HEK293T (cell line): ENCODE measurements at regions not wholly inside any gene's neighbourhood (a gene's known extent, or its start where the extent isn't known, plus 50 kb on each side); places are given as distances from the start of the nearest gene placed in this dataset.

ENCODE experiments used
- CTCF ChIA-PET: fragments of 350-600 bp; formaldehyde crosslinking; extraction: SDS; loops from one replicate; lab custom pipeline; 2021; ENCODE audit warnings: antibody characterized with exemption, inconsistent platforms; lab: Yijun Ruan, JAX
- POLR2A ChIA-PET: fragments of 350-600 bp; formaldehyde crosslinking; extraction: SDS; loops from one replicate; lab custom pipeline; 2020; ENCODE audit warnings: antibody characterized with exemption, inconsistent platforms; lab: Yijun Ruan, JAX
- DNase-seq: peaks from one replicate; pipeline ENCODE4 v3.0.0; 2012; ENCODE audit warnings: mixed read lengths; ENCODE audit errors: extremely low spot score
- ARNT ChIP-seq: fragments of 450-650 bp; IDR thresholded peaks from 2 replicates; pipeline ENCODE4 v1.6.1; 2017; ENCODE audit warnings: mild to moderate bottlenecking
- BHLHE40 ChIP-seq: fragments of 450-650 bp; IDR thresholded peaks from 2 replicates; pipeline ENCODE4 v1.6.1; 2016; ENCODE audit warnings: mild to moderate bottlenecking, moderate library complexity, borderline replicate concordance
- CTBP1 ChIP-seq: fragments of 450-650 bp; IDR thresholded peaks from 2 replicates; pipeline ENCODE4 v1.6.1; 2016; ENCODE audit warnings: borderline replicate concordance
- ELF4 ChIP-seq: fragments of 450-650 bp; IDR thresholded peaks from 2 replicates; pipeline ENCODE4 v1.6.1; 2017; ENCODE audit warnings: antibody characterized with exemption
- FOXA1 ChIP-seq: fragments of 450-650 bp; IDR thresholded peaks from 2 replicates; pipeline ENCODE4 v1.6.1; 2016; ENCODE audit warnings: mild to moderate bottlenecking
- FOXK2 ChIP-seq: fragments of 450-650 bp; IDR thresholded peaks from 2 replicates; pipeline ENCODE4 v1.6.1; 2016; ENCODE audit warnings: mild to moderate bottlenecking
- FOXM1 ChIP-seq: fragments of 450-650 bp; IDR thresholded peaks from 2 replicates; pipeline ENCODE4 v1.6.1; 2017; ENCODE audit warnings: mild to moderate bottlenecking, borderline replicate concordance
- HDGF ChIP-seq: fragments of 450-650 bp; IDR thresholded peaks from 2 replicates; pipeline ENCODE4 v1.6.1; 2017; ENCODE audit warnings: antibody characterized with exemption, borderline replicate concordance
- L3MBTL2 ChIP-seq: fragments of 450-650 bp; conservative IDR thresholded peaks from 2 replicates; pipeline ENCODE4 v1.6.1; 2016; ENCODE audit warnings: mild to moderate bottlenecking
- LEF1 ChIP-seq: fragments of 450-650 bp; IDR thresholded peaks from 2 replicates; pipeline ENCODE4 v1.6.1; 2017; ENCODE audit warnings: mild to moderate bottlenecking, borderline replicate concordance
- NFRKB ChIP-seq: fragments of 450-650 bp; IDR thresholded peaks from 2 replicates; pipeline ENCODE4 v1.6.1; 2016; ENCODE audit warnings: mild to moderate bottlenecking, moderate library complexity
- SP1 ChIP-seq: fragments of 450-650 bp; IDR thresholded peaks from 2 replicates; pipeline ENCODE4 v1.6.1; 2017
- SUZ12 ChIP-seq: fragments of 450-650 bp; IDR thresholded peaks from 2 replicates; pipeline ENCODE4 v1.6.1; 2016; ENCODE audit warnings: mild to moderate bottlenecking
- TARDBP ChIP-seq: fragments of 450-650 bp; IDR thresholded peaks from 2 replicates; pipeline ENCODE4 v1.6.1; 2016
- ZNF384 ChIP-seq: fragments of 450-650 bp; IDR thresholded peaks from 2 replicates; pipeline ENCODE4 v1.6.1; 2016
- TF ChIP-seq, protein P1 (sequence below): fragments of 450-650 bp; IDR thresholded peaks from 2 replicates; pipeline ENCODE4 v1.6.1; 2016

DNA sequence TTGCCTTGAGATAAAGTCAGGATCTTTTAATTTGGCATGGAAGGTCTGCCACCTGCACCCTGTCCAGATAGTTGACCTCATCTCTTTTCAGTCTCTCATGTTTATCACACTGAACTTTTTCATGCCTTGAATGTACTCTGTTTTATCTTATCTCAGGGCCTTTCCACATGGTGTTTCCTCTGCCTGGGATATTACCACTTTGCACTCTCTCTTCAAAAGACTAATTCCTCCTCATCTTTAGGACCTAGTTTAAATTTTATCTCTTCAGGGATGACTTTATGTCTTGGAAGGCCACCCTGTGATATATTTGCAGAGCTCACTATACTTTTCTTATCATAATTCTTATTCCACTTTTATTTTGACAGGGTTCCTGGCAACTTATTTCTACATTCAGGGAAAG, 150.0 kb downstream of the DNAJB9 start:
- ChIA-PET CTCF (no interaction called here), POLR2A (no interaction called here)
- no peak for DNase-seq
- TF ChIP-seq LEF1 (no peak), ARNT (no peak), FOXA1 (no peak), SP1 (no peak), ZNF384 (no peak), BHLHE40 (no peak), CTBP1 (no peak)

DNA sequence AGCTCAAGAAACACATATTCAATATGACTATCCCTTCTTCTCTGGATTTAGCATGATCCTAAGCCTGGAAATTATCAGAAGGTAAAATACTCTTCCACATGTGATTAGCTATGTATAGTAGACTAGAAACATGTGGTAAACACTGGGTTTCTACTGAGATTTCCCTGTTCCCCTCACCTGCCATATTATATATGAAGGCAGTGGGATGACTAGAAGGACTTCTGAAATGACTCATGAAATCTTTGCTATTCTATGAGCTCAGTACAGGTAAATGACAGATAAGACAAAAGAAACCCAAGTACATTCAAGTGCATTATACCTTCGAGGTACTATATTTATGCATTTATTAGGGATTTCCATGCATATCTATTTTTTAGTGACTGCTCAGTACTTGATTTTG, 152.9 kb downstream of the DNAJB9 start:
- ChIA-PET POLR2A (no interaction called here), CTCF (no interaction called here)
- no peak for DNase-seq
- TF ChIP-seq ARNT (no peak), TARDBP (no peak), FOXA1 (no peak), FOXM1 (no peak), L3MBTL2 (no peak), SP1 (no peak), ZNF384 (no peak), BHLHE40 (no peak), HDGF (no peak), FOXK2 (no peak), CTBP1 (no peak), LEF1 (no peak), NFRKB (no peak), SUZ12 (no peak), ELF4 (no peak)
- TF ChIP-seq, protein P1, sequence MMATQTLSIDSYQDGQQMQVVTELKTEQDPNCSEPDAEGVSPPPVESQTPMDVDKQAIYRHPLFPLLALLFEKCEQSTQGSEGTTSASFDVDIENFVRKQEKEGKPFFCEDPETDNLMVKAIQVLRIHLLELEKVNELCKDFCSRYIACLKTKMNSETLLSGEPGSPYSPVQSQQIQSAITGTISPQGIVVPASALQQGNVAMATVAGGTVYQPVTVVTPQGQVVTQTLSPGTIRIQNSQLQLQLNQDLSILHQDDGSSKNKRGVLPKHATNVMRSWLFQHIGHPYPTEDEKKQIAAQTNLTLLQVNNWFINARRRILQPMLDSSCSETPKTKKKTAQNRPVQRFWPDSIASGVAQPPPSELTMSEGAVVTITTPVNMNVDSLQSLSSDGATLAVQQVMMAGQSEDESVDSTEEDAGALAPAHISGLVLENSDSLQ, result no peak

DNA sequence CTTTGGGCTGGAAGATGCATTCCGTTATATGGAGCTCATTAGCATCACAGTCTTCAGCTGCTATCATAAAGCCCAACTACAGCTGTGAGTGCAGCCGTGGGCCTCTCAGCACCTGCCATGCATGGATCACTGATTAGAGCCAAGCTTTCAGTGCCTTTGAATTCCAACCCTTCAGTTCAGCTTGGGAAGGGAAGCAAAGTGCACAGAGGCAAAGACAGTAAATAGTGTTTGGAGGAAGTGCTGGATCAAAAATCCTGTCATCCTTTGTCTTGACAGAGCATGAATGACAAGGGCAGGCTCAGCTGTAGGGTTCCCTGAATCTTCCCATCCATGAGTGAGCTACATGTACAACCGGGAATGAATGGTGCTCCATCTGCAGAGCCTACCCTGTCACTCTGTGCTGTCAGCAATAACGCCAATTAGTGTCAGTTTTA, 153.7 kb downstream of the DNAJB9 start:
- no peak for DNase-seq
- ChIA-PET CTCF (no interaction called here), POLR2A (no interaction called here)
- TF ChIP-seq LEF1 (no peak), ZNF384 (no peak), L3MBTL2 (no peak), SP1 (no peak), FOXM1 (no peak), FOXA1 (no peak), BHLHE40 (no peak), ARNT (no peak), TARDBP (no peak), HDGF (no peak), FOXK2 (no peak), SUZ12 (no peak), ELF4 (no peak), CTBP1 (no peak), NFRKB (no peak)
- TF ChIP-seq, protein P1, result no peak

DNA sequence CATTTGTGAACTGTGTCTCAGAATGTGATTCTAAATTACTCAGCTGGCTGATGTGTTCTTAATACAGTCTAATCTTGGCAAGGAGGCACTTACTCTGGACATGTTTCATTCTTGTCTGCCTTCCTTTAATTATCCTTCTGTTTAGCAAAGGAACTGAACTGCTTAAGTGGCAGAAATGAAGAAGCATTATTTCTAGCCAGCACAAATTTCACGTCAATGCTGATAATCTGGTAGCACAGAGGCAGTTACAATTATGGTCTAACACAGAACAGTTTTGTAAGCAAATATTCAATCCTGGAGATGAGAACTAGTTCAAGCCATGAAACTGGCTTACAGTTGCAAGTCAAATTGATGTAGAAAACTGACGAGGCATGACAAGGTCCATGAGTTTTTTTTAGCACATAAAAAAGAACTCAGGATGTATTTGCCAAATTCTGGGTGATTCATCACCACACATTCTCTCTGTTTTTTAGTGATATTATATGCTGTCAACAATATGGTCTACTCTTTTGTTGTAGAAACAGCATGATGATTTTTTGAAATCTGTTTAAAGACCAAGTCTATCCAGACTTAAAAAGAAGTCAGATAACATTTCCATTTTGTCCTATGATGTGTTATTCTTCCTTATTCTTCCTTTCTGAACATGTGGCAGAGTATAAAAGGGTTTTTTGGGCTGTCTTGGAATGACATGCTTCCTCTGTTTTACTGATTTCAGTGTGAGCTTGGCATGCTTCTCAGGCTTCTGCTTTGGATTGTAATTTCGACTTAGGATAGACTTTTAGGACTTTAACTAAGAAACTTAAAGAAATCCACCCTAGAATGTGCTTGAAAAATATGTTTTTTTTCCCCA, 154.8 kb downstream of the DNAJB9 start:
- CTCF ChIA-PET, result no interaction called here
- DNase-seq, result no peak
- POLR2A ChIA-PET, result no interaction called here
- TF ChIP-seq TARDBP (no peak), SP1 (no peak), ZNF384 (no peak), NFRKB (no peak), FOXK2 (no peak), FOXA1 (no peak), BHLHE40 (no peak), HDGF (no peak), LEF1 (no peak), ELF4 (no peak)
- TF ChIP-seq, protein P1, result no peak

DNA sequence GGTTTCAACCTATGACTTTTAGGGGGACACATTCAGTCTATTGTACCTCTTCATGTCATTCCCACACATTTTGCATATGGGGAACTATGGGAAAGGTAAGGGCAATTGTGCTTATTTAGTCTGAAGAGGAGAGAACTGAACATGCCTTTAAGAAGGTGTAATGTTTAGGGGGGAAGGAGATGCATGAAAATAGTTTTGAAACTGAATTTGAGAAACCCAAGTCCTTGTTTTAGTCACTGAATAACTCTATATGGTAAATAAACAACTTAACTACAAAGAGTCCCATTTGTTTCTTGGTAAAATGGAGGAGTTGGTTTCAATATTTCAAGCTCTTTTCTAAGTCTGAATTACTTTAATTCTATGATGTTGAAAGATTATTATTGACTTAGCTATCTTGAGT, 166.1 kb downstream of the DNAJB9 start:
- ChIA-PET POLR2A (no interaction called here), CTCF (interaction anchor here (0.7 kb wide), 1 partner anchor 125 kb away, joined by 3 read pairs; no protein-coding TSS in a partner anchor)
- no peak for DNase-seq
- TF ChIP-seq BHLHE40 (no peak), HDGF (no peak), L3MBTL2 (no peak), SUZ12 (no peak), ELF4 (no peak), FOXK2 (no peak), TARDBP (no peak), NFRKB (no peak), SP1 (no peak), FOXA1 (no peak), ARNT (no peak), ZNF384 (no peak), LEF1 (no peak), CTBP1 (no peak), FOXM1 (no peak)
- TF ChIP-seq, protein P1, result no peak
